Activated CD8-positive, alpha-beta memory T cell treated with anti-CD3 and anti-CD28 coated beads, Interleukin-2, amount 10 ng/mL, durations not matched to agents 7 days and 5 days (primary cell): ENCODE measurements at regions not wholly inside any gene's neighbourhood (a gene's known extent, or its start where the extent isn't known, plus 50 kb on each side); places are given as distances from the start of the nearest gene placed in this dataset.
A peak's percentile ranks its signal among the peaks of the same experiment; 100 is the strongest.
"Not testable (repeated sequence)": the region's sequence is repeated elsewhere in the genome, so short reads cannot be mapped to it uniquely, and the experiment has no call there.

Experiments used
- ATAC-seq: fragments of 150-1000 bp; cut with Tn5 transposase; one replicate; pipeline ENCODE4 v1.10.0; 2021; ENCODE audit warnings: moderate library complexity
- CTCF ChIA-PET: fragments of 350-600 bp; sonication (Branson Sonifier 250); formaldehyde crosslinking; loops from one replicate; lab custom pipeline; 2021; ENCODE audit warnings: antibody characterized with exemption; lab: Charles Lee
- DNase-seq: peaks from one replicate; pipeline ENCODE4 v3.0.0-alpha.2; 2020
- H3K27ac Mint-ChIP-seq: one replicate; pipeline ENCODE4 v1.8.0; 2021; ENCODE audit warnings: mild to moderate bottlenecking, mixed read lengths
- H3K27me3 Mint-ChIP-seq: one replicate; pipeline ENCODE4 v1.8.0; 2021; ENCODE audit warnings: mixed read lengths
- H3K36me3 Mint-ChIP-seq: one replicate; pipeline ENCODE4 v1.8.0; 2021; ENCODE audit warnings: mild to moderate bottlenecking, mixed read lengths
- H3K4me1 Mint-ChIP-seq: one replicate; pipeline ENCODE4 v1.8.0; 2021; ENCODE audit warnings: mixed read lengths
- H3K4me3 Mint-ChIP-seq: one replicate; pipeline ENCODE4 v1.8.0; 2021; ENCODE audit warnings: mild to moderate bottlenecking, moderate library complexity, mixed read lengths
- H3K9me3 Mint-ChIP-seq: one replicate; pipeline ENCODE4 v1.8.0; 2022; ENCODE audit warnings: low read depth, mixed read lengths

GRCh38 chr4:42271096-42271495 is 118.6 kb upstream of the BEND4 start:
- H3K27ac Mint-ChIP-seq, result no peak overlapping the region
- no peaks in the 10 kb centered on the region for H3K4me1 Mint-ChIP-seq
- CTCF ChIA-PET, result no interaction called here

GRCh38 chr4:42277291-42277690 is 120.0 kb upstream of the SHISA3 start:
- Mint-ChIP-seq H3K36me3 (no peaks in the 10 kb centered on the region), H3K9me3 (no peaks in the 10 kb centered on the region), H3K27me3 (peaks cover 13% of the 10 kb centered on the region), H3K4me3 (no peak overlapping the region), H3K27ac (no peak overlapping the region), H3K4me1 (peaks cover 13% of the 10 kb centered on the region)
- CTCF ChIA-PET, result no interaction called here
- ATAC-seq, result no peak
- DNase-seq, result no peak

More at GRCh38 chr4:42271096-42271495, 118.6 kb upstream of the BEND4 start:
- no peak for ATAC-seq
- Mint-ChIP-seq H3K9me3 (no peaks in the 10 kb centered on the region), H3K4me3 (no peak overlapping the region), H3K36me3 (no peaks in the 10 kb centered on the region), H3K27me3 (peaks cover 7% of the 10 kb centered on the region)
- no peak for DNase-seq

GRCh38 chr4:42278709-42279324 is 118.5 kb upstream of the SHISA3 start:
- H3K36me3 Mint-ChIP-seq, result no peaks in the 10 kb centered on the region
- DNase-seq, result no peak

GRCh38 chr4:42280327-42281095 is 116.8 kb upstream of the SHISA3 start:
- no peak overlapping the region for H3K27ac Mint-ChIP-seq
- ATAC-seq (no peak), DNase-seq (no peak)
- CTCF ChIA-PET, result interaction anchor here (0.8 to 6.0 kb wide), 8 partner anchors 10 to 584 kb away, joined by 3 to 43 read pairs (median 4); no protein-coding TSS in a partner anchor
- H3K4me1 Mint-ChIP-seq, result peaks cover 15% of the 10 kb centered on the region
- H3K9me3 Mint-ChIP-seq, result no peaks in the 10 kb centered on the region
- H3K27me3 Mint-ChIP-seq, result peaks cover 27% of the 10 kb centered on the region
- no peak overlapping the region for H3K4me3 Mint-ChIP-seq
- no peaks in the 10 kb centered on the region for H3K36me3 Mint-ChIP-seq

More at GRCh38 chr4:42278709-42279324, 118.5 kb upstream of the SHISA3 start:
- H3K9me3 Mint-ChIP-seq, result no peaks in the 10 kb centered on the region
- peaks cover 21% of the 10 kb centered on the region for H3K27me3 Mint-ChIP-seq
- no peak overlapping the region for H3K27ac Mint-ChIP-seq
- H3K4me3 Mint-ChIP-seq, result no peak overlapping the region
- CTCF ChIA-PET, result no interaction called here
- H3K4me1 Mint-ChIP-seq, result peaks cover 15% of the 10 kb centered on the region
- ATAC-seq, result no peak

- H3K27me3 Mint-ChIP-seq, result peaks cover 27% of the 10 kb centered on the region
- no peak overlapping the region for H3K4me3 Mint-ChIP-seq
- ATAC-seq (peak; percentile 45), DNase-seq (peak; percentile 43)
- H3K4me1 Mint-ChIP-seq, result peaks cover 15% of the 10 kb centered on the region
- H3K36me3 Mint-ChIP-seq, result no peaks in the 10 kb centered on the region
- no peak overlapping the region for H3K27ac Mint-ChIP-seq
- no peaks in the 10 kb centered on the region for H3K9me3 Mint-ChIP-seq
- CTCF ChIA-PET, result interaction anchor here (0.9 to 6.0 kb wide), 4 partner anchors 12 to 239 kb away, joined by 3 to 43 read pairs (median 4); no protein-coding TSS in a partner anchor
Observed at GRCh38 chr4:42281324-42282020, 115.8 kb upstream of the SHISA3 start.

GRCh38 chr4:42282081-42282901 is 115.0 kb upstream of the SHISA3 start:
- Mint-ChIP-seq H3K4me1 (peaks cover 15% of the 10 kb centered on the region), H3K27me3 (peaks cover 27% of the 10 kb centered on the region), H3K4me3 (no peak overlapping the region), H3K9me3 (no peaks in the 10 kb centered on the region), H3K36me3 (no peaks in the 10 kb centered on the region), H3K27ac (no peak overlapping the region)
- CTCF ChIA-PET, result interaction anchor here (0.9 to 6.0 kb wide), 8 partner anchors 11 to 325 kb away, joined by 3 to 43 read pairs (median 3); no protein-coding TSS in a partner anchor
- ATAC-seq (peak; percentile 85), DNase-seq (peak; percentile 48)

- DNase-seq (no peak), ATAC-seq (no peak)
- Mint-ChIP-seq H3K4me1 (peaks cover 15% of the 10 kb centered on the region), H3K36me3 (no peaks in the 10 kb centered on the region), H3K9me3 (no peaks in the 10 kb centered on the region), H3K27ac (no peak overlapping the region), H3K27me3 (peaks cover 22% of the 10 kb centered on the region), H3K4me3 (no peak overlapping the region)
- CTCF ChIA-PET, result interaction anchor here (6.0 kb wide), 1 partner anchor 236 kb away, joined by 43 read pairs; no protein-coding TSS in a partner anchor
Observed at GRCh38 chr4:42284030-42284429, 113.3 kb upstream of the SHISA3 start.

- DNase-seq, H3K4me3 Mint-ChIP-seq, H3K36me3 Mint-ChIP-seq, H3K9me3 Mint-ChIP-seq, H3K27ac Mint-ChIP-seq, H3K4me1 Mint-ChIP-seq, CTCF ChIA-PET, ATAC-seq: not testable (repeated sequence)
- H3K27me3 Mint-ChIP-seq, result peaks cover 14% of the 10 kb centered on the region
Observed at GRCh38 chr4:42288876-42289275, 108.4 kb upstream of the SHISA3 start.

- H3K9me3 Mint-ChIP-seq, DNase-seq, H3K27ac Mint-ChIP-seq, ATAC-seq, H3K36me3 Mint-ChIP-seq, H3K4me3 Mint-ChIP-seq, H3K4me1 Mint-ChIP-seq: not testable (repeated sequence)
- CTCF ChIA-PET, result interaction anchor here (2.0 kb wide), 1 partner anchor 12 kb away, joined by 5 read pairs; no protein-coding TSS in a partner anchor
- H3K27me3 Mint-ChIP-seq, result peaks cover 11% of the 10 kb centered on the region
Observed at GRCh38 chr4:42292192-42292591, 105.1 kb upstream of the SHISA3 start.

GRCh38 chr4:42293967-42294813 is 103.1 kb upstream of the SHISA3 start:
- peaks cover 15% of the 10 kb centered on the region for H3K27me3 Mint-ChIP-seq
- H3K4me3 Mint-ChIP-seq, result no peak overlapping the region
- no peaks in the 10 kb centered on the region for H3K9me3 Mint-ChIP-seq
- CTCF ChIA-PET, result interaction anchor here (0.7 to 2.0 kb wide), 3 partner anchors 11 to 14 kb away, joined by 3 to 5 read pairs (median 3); no protein-coding TSS in a partner anchor
- H3K36me3 Mint-ChIP-seq, result no peaks in the 10 kb centered on the region
- H3K4me1 Mint-ChIP-seq, result no peaks in the 10 kb centered on the region
- no peak for DNase-seq
- no peak overlapping the region for H3K27ac Mint-ChIP-seq
- no peak for ATAC-seq

GRCh38 chr4:42296196-42296595 is 101.1 kb upstream of the SHISA3 start:
- Mint-ChIP-seq H3K27me3 (peaks cover 22% of the 10 kb centered on the region), H3K36me3 (no peaks in the 10 kb centered on the region), H3K4me1 (no peaks in the 10 kb centered on the region), H3K4me3 (no peak overlapping the region), H3K27ac (no peak overlapping the region), H3K9me3 (no peaks in the 10 kb centered on the region)
- ATAC-seq (no peak), DNase-seq (no peak)
- CTCF ChIA-PET, result interaction anchor here (1.4 kb wide), 1 partner anchor 16 kb away, joined by 4 read pairs; no protein-coding TSS in a partner anchor

GRCh38 chr4:42302348-42302747 is 94.9 kb upstream of the SHISA3 start:
- ATAC-seq (no peak), DNase-seq (no peak)
- Mint-ChIP-seq H3K27me3 (peaks cover 22% of the 10 kb centered on the region), H3K36me3 (no peaks in the 10 kb centered on the region), H3K4me1 (no peaks in the 10 kb centered on the region), H3K4me3 (no peak overlapping the region), H3K9me3 (no peaks in the 10 kb centered on the region), H3K27ac (no peak overlapping the region)
- CTCF ChIA-PET, result no interaction called here
